ENCODE measurements at regions not wholly inside any gene's neighbourhood (a gene's known extent, or its start where the extent isn't known, plus 50 kb on each side); places are given as distances from the start of the nearest gene placed in this dataset.

- no peak for TF ChIP-seq CTCF (IDR thresholded peaks at IDR 0.05)
- TF ChIP-seq EZH2 (IDR thresholded peaks at IDR 0.05; ENCODE audit: borderline replicate concordance, insufficient read depth, low read depth, low read length, poor library complexity, severe bottlenecking), result no peak
Observed at GRCh38 chr12:118704527-118705241, 276.7 kb upstream of the SRRM4 start.
